GM19452 (cell line): ENCODE measurements at regions not wholly inside any gene's neighbourhood (a gene's known extent, or its start where the extent isn't known, plus 50 kb on each side); places are given as distances from the start of the nearest gene placed in this dataset.

Source experiments
- ATAC-seq: cut with Tn5 transposase; IDR thresholded peaks from one replicate; pipeline ENCODE4 v1.9.1; 2021; ENCODE audit not compliant: unreplicated experiment

- ATAC-seq, result no peak
Observed at GRCh38 chr5:159527546-159528254, 197.4 kb upstream of the IL12B start.

DNA sequence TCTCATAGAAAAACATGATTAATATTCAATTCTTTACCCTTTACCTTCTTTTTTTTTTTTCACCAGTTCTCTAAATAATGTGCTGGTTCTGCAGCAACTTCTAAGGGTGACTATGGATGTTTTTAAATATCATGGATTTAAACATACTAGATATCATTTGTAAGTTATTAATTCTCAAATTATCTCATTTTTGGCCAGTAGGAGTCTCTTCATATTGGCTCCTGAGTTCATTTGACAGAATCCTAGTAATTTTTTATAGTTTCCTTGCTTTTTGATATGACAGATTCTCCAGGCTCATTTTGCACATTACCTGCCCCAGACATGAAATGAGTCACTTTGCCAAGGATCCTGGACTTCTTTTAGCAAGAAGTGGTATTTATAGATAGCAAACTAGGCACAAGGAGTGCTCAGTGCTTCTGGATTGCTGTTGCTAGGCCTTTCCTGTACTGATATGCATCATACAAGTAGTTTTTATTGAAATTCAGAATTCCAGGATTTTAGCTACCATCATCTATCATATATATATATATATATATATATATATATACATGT lies 201.3 kb upstream of the IL12B start:
- no peak for ATAC-seq

DNA sequence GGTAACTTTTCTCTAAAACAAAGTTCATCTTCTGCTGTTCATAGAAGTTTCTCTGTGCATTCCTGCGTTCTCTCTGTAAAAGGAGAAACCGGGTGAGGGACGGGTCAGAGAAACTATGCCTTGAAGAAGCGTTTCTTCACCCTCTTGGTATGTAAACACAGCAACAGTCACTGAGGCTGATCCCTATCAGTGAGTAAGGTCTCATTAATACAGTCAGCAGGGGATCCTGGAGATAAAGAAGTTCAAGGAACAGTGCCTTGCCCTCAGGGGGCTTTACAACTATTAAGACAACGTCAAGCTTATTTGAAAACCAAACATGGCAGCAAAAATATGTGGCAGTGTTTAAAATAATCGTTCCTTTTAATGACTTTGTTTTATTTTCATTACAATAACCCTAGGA lies 202.9 kb upstream of the IL12B start:
- no peak for ATAC-seq

GRCh38 chr5:159536166-159536565 lies 205.9 kb upstream of the IL12B start:
- ATAC-seq, result no peak

- no peak for ATAC-seq
Observed at GRCh38 chr5:159536646-159537045, 206.4 kb upstream of the IL12B start.

DNA sequence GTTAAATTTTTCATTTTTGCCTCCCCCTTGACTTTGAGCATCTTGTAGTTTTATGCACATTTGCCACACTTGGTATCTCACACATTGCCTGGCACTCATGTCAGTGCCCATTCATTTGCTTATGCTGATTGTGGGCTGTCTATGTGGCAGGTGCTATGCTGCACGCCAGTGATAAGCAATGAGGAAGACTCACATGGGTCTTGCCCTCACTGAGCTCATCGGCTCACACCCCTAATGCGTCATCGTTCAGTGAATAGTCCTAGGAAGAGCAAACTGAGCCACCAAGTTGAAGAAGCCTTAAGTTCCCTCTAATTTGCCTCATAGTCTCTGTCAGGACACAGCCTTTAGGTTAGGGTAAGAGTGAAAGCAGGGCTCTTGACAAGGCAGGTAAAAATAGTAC lies 209.4 kb upstream of the IL12B start:
- ATAC-seq, result no peak

DNA sequence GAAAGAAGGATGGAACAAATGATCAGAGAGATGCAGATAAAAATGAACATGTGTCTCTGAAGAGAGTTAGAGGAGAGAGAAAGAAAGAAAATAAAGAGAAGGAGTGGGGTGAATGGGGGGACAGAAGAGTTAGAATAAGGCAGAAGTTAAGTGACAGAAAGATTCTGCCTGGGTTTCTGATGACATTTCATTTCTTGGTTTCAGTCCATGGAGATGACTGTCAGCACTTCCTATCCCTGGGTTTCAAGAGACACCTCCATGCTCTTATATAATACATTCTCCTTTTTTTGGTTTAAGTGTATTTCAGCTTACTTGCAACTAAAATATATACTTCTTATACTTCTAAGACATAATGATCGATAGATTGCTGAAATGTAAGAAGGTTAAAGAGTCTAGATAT lies 213.0 kb upstream of the IL12B start:
- ATAC-seq, result no peak

DNA sequence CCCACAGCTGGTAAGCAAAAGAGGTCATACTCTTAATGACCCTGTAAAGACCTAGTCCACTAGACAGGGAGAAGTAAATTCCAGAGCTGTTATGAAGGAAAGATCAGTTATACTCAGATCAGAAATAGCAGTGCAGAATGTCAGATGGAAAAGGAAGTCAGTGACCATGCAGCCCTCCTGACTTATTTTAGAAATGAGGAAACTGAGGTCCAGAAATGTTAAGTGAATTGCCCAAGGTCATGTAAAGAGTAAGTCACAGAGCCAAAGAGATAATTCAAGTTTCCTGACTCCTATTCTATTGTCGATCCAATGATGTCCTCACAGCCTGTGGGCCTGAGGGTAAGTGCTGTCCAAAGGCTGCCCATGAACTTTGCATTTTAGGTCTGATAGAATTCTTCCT lies 214.9 kb upstream of the IL12B start:
- ATAC-seq, result no peak

- ATAC-seq, result no peak
Observed at GRCh38 chr5:159547466-159548195, 217.3 kb upstream of the IL12B start.

GRCh38 chr5:159548517-159548916 lies 218.2 kb upstream of the IL12B start:
- no peak for ATAC-seq

DNA sequence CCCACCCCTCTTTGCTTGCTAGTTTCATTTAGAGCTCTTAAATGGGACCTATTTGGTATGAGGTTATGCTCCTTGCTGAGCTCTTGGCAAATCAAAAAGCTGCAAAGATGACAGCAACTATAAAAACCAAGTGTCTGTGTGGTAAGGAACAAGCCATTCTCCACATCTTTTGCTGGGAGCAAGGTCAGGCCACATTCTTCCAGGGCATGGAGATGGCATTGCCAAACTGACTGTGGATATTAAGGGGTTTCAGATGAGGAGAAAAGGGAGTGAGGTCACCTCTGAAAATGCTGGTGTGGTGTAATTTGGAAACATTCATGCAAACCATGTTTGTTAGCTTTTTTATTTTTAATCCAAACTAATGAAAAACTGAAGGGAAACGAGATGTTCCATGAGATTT lies 218.8 kb upstream of the IL12B start:
- ATAC-seq, result no peak

- no peak for ATAC-seq
Observed at GRCh38 chr5:159550951-159551350, 220.7 kb upstream of the IL12B start.

GRCh38 chr5:159552751-159553150 lies 222.5 kb upstream of the IL12B start:
- no peak for ATAC-seq

GRCh38 chr5:159553792-159554191 lies 223.5 kb upstream of the IL12B start:
- no peak for ATAC-seq

DNA sequence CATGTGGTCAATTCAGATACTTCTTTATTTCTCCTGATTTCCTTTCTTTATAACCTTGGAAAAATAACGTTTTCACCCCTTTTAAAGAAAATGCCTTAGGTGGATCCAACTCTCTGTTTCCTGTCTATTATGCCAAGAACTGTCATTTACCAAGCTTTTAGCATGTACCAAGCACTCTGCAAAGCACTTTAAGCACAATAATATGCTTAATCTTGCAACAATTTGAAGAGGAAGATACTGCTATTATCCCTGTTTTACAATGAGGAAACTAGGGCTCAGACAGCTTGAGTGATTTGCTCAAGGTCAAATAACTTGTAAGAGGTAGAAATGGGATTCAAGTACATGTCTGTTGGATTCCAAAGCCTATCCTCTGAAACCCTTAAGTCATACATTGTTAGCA lies 224.8 kb upstream of the IL12B start:
- ATAC-seq, result no peak

GRCh38 chr5:159559337-159559736 lies 229.1 kb upstream of the IL12B start:
- no peak for ATAC-seq

GRCh38 chr5:159560088-159560487 lies 229.8 kb upstream of the IL12B start:
- no peak for ATAC-seq

- ATAC-seq, result no peak
Observed at GRCh38 chr5:159564031-159564430, 233.7 kb upstream of the IL12B start.

DNA sequence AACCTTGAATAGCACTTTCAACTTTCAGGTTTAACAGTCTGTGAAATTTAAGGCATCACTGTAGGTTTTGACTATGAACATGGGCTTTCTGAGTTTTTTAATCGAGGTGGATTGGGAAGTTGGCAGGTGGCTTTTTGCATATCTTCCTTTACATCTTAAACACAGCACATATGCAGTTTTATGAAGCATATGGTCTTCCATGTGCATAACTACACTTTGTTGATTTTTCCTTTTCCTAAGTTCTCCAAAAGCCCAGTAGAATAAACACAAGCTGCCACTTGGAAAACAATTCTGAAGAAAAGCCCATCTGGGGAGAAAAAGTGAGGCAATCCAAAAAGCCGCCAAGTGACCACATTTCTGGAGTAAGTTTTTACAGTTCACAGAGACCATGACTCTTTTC lies 236.5 kb upstream of the IL12B start:
- ATAC-seq, result no peak

GRCh38 chr5:159567461-159567860 lies 237.2 kb upstream of the IL12B start:
- no peak for ATAC-seq

- no peak for ATAC-seq
Observed at GRCh38 chr5:159571501-159572244, 241.4 kb upstream of the IL12B start.

DNA sequence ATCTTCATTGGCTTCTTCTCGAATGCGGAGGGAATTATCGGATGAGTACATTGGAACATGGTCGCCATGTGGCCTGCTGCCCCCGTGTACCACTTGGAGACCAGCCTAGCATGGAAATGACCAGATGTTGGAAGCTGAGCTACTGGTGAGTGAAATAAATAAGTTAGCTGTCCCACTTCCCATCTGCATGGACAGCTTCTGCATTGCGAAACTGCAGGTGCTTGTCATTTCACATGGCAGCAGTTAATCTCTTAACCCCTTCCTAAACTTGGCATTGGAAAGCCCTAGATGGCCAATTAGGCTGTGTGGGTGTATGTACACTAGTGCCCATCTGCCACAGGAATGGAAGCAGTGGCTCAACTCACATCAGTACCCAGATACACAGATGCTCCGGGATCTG lies 246.6 kb upstream of the IL12B start:
- ATAC-seq, result no peak
